Pulmonary artery endothelial cell (primary cell): ENCODE measurements at regions not wholly inside any gene's neighbourhood (a gene's known extent, or its start where the extent isn't known, plus 50 kb on each side); places are given as distances from the start of the nearest gene placed in this dataset.
"Not testable (repeated sequence)": the region's sequence is repeated elsewhere in the genome, so short reads cannot be mapped to it uniquely, and the experiment has no call there.

Experiments
- DNase-seq: peaks from one replicate; pipeline ENCODE4 v3.0.0-alpha.2; 2011; ENCODE audit warnings: low read depth, low spot score

DNA sequence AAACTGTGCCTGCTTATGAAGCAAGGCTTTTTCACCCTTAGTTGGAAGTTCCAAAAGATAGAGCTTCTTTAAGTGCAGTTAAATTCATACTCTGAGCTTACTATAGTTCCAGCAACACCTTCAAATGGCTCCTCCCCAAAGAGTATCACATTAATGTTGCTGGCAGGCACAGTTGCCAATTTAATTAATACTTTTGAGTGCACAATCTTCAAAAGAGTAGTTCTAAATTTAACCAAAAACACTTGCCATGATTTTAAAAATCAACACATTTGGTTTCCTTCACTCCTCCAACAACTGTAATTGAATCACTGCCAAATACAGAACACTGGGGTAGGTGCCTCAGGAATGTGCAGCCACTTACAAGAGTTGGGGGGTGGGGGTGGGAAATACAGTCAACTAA lies 150.6 kb upstream of the UBE2E3 start:
- no peak for DNase-seq

- no peak for DNase-seq
These were observed 151.1 kb upstream of the UBE2E3 start for GRCh38 chr2:180829261-180829660.

DNA sequence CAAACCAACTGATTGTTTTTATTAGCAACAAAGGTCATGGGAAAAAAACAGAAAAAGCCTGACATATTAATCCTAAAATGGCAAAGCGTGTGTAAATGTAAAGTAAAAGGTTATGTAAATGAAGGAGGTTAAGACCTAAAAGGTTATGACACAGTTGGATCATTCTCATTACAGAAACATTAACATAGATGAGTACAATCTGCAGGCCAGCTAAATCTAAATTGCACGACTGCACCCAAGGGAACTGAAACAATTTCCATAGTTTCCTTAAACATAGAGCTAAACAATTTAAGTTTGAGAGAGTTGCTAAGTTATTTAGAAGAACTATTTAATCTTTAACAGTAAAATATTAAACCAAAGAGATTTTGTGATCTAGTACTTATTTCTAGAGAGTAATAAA lies 151.6 kb upstream of the UBE2E3 start:
- DNase-seq: no peak

GRCh38 chr2:180823546-180824141 lies 156.8 kb upstream of the UBE2E3 start:
- no peak for DNase-seq

GRCh38 chr2:180819106-180819505 lies 161.3 kb upstream of the UBE2E3 start:
- DNase-seq: no peak

- DNase-seq: not testable (repeated sequence)
These were observed 161.7 kb upstream of the UBE2E3 start for GRCh38 chr2:180818700-180819099.

DNA sequence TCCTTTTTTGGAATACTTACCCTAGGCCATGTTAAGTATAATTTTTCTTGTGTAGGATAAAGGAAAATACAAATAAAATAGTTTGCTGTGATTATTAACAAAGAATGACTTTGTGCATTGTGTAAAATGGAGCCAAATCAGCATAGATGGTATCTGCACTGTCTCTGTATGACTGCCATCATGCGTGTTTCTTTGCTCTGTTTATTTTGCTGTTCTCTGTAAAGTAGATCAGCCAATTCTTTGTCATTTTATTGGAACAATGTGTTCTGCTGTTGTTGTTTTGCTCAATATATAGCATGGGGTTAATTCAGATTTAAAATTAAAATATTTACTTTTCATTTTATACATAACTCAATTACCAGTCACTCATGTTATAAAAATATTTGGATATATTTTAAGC lies 181.3 kb upstream of the UBE2E3 start:
- no peak for DNase-seq

GRCh38 chr2:180790891-180791290 lies 189.5 kb upstream of the UBE2E3 start:
- no peak for DNase-seq

DNA sequence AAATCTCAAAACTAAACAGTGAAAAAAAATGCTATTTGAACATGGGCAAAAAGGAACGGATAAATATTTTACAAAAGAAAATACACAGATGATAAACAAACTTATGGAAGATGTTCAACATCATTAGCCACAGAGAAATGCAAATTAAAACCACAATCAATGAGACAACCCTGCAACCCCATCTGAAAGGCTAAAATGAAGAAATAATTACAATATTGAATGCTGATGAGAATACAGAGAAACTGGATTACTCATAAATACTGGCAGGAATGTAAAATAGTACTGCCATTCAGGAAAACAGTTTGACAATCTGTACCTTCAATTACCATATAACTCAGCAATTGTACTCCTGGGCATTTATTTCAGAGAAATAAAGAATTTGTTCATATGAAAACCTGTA lies 193.1 kb upstream of the UBE2E3 start:
- DNase-seq: no peak

- no peak for DNase-seq
These were observed 199.1 kb upstream of the UBE2E3 start for GRCh38 chr2:180781276-180781675.

DNA sequence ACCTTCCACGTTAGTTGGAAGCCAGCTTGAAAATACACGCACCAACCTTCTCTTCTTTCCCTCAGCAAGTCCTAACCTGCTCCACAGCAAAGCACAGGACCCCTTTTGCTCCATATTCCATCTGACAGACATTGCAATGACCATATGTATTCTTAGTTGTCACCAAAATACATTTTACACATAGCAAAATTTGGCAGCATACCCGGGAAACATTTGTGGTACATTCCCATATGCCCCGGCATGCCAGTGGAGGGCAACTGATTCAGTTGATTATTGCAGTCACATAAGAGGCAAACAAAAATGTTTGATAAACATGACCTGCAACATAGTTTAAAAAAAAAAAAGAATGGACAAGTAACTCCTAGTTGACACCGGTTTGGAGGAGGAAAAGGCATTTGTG lies 202.1 kb upstream of the UBE2E3 start:
- no peak for DNase-seq

- no peak for DNase-seq
These were observed 203.5 kb upstream of the UBE2E3 start for GRCh38 chr2:180776921-180777320.

DNA sequence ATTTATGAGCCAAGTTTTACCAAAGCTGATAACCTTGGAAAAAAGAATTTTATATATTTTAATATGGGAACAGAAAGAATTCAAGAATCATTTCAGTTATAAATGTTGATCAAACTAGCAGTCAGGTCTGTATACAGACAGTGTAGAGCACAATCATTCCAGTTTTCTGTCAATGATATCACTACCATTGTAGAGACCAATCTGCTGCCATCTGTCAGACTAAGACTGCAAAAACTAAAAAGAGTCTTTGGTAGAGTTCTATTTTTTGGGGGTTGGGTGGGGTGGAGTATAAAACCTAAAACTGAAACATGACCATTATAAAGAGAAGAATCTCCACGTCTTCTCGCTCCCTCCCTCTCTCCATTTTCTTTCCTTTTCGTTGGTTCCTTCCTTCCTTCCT lies 204.7 kb upstream of the UBE2E3 start:
- DNase-seq: no peak

DNA sequence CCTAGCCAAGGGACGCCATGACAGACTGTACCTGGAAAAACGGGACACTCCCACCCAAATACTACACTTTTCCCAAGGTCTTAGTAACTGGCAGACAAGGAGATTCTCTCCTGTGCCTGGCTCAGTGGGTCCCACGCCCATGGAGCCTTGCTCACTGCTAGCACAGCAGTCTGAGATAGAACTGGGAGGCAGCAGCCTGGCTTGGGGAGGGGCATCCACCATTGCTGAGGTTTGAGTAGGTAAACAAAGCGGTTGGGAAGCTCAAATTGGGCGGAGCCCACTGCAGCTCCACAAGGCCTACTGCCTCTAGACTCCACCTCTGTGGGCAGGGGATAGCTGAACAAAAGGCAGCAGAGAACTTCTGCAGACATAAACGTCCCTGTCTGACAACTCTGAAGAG lies 215.1 kb upstream of the UBE2E3 start:
- not testable (repeated sequence) for DNase-seq

DNA sequence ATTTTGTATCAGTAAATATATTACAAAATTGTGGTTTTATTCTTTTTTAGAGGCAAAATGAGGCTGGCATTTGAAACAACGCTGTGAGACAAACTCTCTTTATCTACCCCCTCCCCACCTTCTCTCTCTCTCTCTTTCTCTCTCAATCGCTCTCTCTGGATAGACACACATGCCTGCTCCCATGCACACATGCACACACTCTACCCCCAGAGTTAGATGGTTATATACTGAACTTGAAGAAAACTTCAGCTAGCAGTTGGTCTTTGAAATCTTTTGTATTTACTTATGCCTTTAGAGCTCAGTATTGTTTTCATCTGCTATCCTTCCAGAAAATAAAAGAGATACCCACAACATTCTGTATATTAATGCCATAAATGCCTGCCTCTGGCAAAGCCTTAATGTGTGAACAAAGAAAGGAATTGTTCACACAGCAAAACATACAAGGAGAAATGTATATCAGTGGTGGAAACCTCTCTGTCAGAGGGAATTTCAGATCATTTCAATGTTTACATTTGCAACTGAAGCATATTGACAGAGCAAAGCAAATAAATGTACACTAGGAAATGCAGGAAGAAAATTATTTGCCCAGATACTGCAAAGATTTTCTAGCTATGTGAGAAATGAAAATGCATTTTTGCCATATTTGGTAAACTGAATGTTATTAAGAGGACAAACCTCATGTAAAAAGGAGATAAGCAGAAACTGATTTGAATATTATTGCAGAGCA lies 217.0 kb upstream of the UBE2E3 start:
- DNase-seq: no peak

DNA sequence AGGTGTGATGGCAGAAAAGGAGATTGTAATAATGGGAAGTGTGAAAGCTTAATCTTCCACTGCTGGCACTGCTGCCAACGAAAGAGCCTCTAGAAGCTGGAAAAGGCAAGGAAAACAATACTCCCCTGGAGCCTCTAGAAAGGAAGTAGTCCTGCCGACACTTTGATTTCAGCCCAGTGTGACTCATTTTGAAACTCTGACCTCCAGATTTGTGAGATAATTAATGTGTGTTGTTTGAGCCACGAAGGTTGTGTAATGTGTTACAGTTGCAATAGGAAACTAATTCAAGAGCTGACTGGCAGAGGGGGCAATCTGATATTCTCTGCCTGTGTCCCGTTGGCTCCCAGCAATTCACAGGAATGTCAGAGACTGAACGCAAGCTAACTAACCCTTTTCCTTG lies 219.2 kb upstream of the UBE2E3 start:
- DNase-seq: no peak

DNA sequence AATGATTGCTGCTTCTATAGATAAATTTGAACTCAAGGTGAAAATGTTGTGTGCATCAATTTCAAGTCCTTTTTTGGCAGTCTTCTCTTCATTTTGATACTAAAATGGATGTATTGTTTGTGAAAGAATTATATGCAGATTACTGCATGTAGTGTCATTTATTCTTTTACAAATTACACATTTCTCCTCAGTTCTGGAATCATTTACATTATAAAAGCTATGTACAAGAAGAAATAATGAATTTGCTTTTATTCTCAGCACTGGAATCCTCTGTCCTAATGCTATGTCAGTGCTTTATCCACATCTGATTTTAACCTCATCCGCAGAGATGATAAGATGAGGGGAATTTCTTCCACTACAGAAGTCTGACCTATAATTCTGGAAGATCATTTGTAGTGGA lies 220.8 kb upstream of the UBE2E3 start:
- DNase-seq: no peak

GRCh38 chr2:180753809-180754761 lies 226.3 kb upstream of the UBE2E3 start:
- no peak for DNase-seq

DNA sequence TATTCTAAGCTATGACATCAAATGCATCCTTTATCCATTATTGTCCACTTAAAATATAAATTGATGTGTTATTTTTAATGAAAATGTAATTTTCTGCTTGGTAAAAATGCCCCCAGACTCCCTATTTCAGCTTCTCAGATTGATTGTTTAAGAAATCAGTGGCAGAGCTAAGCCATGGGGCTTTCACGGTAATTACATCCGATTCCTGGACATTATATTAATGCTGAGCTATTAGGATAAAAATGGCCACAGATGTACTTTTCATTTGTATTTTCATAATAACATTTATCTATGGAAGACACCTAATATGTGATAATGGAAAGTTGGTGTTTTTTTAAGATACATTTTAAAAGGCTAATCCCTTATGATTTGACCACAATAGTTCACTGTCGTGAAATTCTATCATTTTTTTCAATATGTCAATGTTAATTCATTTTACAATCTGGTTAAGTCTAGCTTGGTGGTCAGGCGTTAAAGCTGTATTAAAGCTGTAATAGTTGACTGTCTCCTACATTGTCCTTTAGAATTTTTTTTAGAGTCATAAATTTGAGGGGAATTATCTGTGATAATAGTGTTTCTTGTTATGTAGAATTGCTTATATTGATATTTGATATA lies 229.0 kb upstream of the UBE2E3 start:
- no peak for DNase-seq

DNA sequence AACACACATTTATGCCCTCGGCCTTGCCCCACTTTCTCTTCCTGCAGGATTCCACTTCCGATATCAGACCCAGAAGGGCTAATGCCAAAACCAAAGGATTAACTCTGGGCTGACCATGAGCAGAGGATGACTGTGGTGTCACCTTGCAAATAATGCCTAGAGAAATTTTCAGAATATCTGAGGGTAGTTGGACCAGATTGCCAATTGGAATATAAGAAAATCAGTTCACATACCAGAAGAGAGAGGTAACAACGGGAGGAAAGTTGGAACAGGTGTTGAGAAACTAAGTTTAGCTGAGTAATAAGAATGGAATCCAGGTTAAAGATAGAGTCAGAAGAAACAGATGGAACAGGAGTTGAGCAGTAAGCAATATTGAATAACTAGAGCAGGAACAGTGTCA lies 232.7 kb upstream of the UBE2E3 start:
- DNase-seq: no peak

DNA sequence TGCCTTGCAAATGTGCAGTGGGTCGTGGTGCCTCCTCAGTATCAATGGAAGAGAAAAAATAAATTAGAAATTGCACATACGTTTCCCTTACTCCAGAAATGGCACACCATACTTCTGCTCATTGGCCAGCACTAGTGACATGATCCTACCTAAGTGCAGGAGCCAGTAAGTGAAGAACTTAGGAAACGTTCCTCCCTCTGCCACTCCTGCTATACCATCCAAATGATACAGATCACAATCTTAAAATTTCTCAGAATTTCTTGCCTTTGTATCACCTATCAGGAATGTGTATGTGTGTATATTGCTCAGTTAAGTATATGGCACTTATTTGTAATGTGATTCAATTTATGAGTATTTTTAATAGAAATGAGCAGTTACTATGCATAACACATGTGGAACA lies 237.0 kb upstream of the UBE2E3 start:
- DNase-seq: no peak

DNA sequence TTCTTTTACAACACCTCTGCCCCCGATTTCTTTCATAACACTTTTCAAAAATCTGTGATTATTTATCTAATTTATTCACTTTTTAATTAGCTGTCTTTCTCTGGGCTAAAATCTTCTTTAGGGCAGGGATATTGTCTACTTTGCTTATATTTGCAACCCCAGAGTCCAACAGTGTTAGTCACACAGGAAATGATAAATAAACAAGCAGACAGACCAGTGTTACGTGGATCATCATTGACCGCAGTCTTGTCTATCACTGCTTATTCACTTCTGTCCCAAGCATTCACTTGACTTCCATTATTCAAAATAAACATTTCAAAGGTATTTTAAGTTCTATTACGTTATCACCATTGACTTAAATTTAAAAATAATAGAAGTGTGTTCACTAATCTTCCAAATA lies 237.6 kb upstream of the UBE2E3 start:
- DNase-seq: no peak
